ENCODE measurements at regions not wholly inside any gene's neighbourhood (a gene's known extent, or its start where the extent isn't known, plus 50 kb on each side); places are given as distances from the start of the nearest gene placed in this dataset.
A peak's percentile ranks its signal among the peaks of the same experiment; 100 is the strongest.

- DNase-seq, result no peak
Observed at GRCh38 chr5:111676926-111677415, 80.0 kb downstream of the NREP start.

GRCh38 chr5:111676466-111676865 is 80.5 kb downstream of the NREP start:
- DNase-seq, result no peak

DNA sequence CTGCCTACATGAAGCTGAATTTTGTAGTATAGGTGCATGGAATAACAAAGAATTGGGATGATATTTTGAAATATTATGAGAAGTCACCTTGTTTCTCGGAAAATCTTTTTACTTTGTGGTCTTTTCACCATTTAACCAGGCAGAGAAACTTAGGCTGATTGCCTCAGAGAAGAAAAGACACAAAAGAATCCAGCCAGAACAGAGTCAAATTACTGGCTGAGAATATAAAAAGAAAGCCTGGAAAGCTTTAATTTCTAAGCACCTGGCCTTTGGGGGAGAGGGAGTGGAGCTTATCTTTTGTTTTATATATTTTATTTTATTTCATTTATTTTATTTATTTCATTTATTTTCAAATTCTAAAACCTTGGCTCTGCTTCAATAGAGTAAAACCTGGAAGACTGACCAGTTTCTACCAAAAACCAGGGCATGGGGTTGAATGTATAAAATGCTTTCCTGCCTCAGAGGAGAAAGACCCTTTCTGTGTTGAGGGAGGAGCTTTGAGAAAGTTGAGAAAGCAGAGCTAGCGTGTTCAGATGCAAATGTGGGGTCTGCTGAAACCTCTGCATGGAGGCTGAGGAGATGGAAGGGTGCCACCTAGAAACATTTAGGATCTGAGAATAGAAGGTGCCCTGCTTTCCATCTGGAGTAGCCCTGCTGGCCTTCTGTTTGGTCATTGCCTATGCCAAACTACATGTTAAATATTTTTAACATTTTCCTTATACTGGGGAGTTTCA is 81.6 kb downstream of the NREP start:
- DNase-seq, result no peak

- DNase-seq, result no peak
Observed at GRCh38 chr5:111673891-111674626, 82.9 kb downstream of the NREP start.

- no peak for DNase-seq
Observed at GRCh38 chr5:111672099-111672498, 84.9 kb downstream of the NREP start.

- DNase-seq, result no peak
Observed at GRCh38 chr5:111670826-111671492, 86.0 kb downstream of the NREP start.

DNA sequence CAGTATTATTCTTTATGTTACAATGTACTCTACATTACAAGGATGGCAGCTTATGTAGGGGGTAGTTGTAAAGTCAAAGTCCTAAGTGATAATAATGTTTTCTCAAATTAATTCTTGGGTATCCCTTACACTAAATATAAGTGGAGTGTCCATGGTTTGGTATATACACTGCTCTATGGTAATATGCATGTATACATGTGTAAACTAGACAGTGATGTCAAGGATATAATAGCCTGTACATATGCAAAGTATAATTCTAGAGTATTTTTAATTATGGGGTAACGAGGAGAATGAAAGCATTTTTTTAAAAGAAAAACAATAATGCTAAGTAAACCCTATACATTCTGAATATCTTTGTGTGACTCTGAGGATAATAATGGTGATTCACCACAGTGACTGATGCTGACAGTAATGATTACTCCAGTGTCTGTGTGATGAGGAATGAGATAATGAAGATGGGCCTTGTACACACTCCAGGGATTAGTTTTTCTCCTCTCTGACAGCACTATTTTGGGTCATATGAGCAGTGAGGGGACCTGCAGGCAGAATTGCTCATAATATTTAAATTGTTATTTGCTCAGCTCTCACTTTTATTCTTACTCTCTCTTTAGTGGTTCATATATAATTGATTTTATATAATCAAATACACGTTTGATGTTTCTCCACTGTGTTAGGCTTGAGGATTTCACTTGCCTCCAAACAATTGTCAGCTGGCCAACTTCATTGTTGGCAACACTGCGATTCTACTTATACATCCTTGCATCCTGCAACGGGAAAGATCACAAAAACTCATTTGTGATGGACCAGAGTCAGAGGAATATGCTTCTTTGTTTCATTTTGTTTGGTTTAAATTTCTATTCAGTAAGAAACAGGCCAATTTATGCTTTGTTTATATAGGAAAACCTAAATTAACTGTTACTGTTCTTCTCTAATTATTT is 88.2 kb downstream of the NREP start:
- DNase-seq, result no peak

- DNase-seq, result no peak
Observed at GRCh38 chr5:111667128-111667736, 89.8 kb downstream of the NREP start.

- DNase-seq, result no peak
Observed at GRCh38 chr5:111656580-111656979, 100.4 kb downstream of the NREP start.

- DNase-seq, result no peak
Observed at GRCh38 chr5:111655169-111655924, 101.6 kb downstream of the NREP start.

DNA sequence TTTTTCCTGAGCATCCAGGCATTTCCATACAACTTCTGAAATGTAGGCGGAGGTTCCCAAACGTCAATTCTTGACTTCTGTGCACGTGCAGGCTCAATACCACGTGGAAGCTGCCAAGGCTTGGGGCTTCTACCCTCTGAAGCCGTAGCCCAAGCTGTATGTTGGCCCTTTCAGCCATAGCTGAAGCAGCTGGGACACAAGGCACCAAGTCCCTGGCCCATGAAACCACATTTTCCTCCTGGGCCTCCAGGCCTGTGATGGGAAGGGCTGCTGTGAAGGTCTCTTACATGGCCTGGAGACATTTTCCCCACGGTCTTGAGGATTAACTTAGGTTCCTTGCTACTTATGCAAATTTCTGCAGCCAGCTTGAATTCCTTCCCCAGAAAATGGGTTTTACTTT is 103.6 kb downstream of the NREP start:
- no peak for DNase-seq

- no peak for DNase-seq
Observed at GRCh38 chr5:111649516-111649915, 107.5 kb downstream of the NREP start.

DNA sequence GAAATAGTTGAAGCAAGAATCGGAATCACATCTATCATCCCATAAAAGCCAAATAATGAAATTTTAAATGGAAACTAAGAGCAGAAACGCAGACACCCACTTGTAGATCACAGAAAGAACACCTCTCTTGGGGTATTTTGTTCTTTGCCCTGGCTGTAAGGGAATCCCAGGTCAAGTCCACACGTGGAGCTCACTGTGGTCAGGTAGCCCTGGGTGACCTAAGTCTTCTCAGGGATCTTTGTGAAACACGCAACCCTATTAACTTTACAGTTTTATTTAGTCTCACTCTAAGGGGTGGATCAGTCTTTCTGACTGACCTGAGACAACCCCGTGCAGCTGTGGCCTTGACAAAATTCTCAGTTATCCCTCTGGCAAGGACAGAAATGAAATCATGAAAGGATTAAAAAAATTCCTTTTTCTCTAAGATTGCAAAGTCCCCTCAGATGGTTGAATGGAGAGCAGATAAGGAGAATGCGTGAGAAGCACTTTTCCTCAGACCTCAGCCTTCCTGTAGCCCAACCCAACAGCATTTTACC is 111.6 kb downstream of the NREP start:
- no peak for DNase-seq

DNA sequence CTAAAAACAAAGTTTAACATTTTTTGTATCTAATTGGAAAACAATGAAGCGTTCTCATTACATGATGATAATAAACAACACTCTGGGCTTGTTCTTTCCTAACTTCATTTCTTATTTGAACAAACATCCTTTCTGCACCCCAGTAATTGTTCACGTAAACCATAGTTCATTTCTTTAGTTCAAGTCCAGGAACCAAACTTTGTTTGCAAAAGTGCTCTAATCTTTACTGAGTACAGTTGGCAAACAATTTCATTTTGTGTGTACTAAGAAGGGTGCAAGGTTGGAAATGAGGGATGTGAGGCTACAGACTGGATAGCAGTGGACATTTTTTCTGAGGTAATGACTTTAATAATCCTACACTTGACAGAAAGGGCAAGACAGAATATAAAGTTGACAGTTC is 113.5 kb downstream of the NREP start:
- no peak for DNase-seq

- DNase-seq, result no peak
Observed at GRCh38 chr5:111641533-111642233, 115.3 kb downstream of the NREP start.

GRCh38 chr5:111639912-111640311 is 117.1 kb downstream of the NREP start:
- no peak for DNase-seq

DNA sequence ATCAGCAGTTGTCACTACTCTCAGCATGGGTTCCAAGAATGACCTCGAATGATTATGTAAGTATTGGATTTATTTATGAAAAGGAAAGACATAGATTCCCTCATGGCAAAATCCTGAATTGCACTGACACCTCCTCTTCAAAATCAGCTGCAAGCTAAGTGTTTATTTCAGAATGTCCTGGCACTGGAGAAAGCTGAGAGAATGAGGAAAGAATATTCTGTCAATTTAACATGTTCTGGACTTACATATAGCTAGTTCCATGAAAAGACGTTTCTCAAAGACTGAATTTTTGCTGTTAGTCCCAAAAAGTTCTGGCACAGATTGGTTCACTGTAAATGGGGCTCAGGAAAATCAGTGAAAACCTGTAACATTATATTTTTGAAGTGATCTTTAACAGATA is 120.3 kb downstream of the NREP start:
- no peak for DNase-seq

GRCh38 chr5:111635916-111636570 is 121.0 kb downstream of the NREP start:
- DNase-seq, result no peak

DNA sequence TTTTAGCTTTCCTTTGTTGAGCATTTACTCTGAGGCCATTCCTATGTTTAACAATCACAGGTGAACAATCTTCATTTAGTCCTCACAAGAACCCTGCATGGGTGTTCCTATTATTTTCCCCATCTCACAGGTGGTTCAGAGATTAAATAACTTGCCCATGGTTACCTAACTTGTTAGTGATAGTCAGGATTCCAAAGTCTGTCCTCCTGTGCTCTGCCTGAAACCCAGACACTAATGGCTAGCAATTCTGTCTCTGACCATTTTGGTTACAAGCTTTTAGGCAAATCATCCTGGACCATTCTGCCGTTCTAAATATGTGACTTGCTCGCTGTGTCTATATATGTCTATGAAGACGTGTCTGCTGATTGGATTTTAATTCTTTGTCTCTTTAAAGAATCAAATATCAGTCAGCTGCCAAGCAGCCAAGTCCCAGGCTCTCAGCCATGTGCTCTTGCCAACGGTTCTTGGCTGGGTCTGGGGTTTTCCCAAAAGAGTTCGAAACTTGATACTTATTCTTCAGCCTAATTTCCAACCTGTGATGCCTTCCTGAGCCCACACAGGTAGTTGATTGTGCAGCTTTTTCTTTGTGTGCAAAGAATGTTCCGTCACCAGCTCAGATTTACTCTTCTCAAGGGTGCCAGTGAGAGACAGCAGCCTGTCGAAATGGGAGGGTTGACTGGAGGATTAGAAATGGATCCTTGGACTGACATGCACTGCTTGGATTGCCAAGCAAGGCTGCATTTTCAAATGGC is 121.7 kb downstream of the NREP start:
- peak; percentile 76 for DNase-seq

Data from NCI-H1092 treated with DMSO at 0.1 percent for 48 hours (cell line).